Omental fat pad (tissue), 3 donors: ENCODE measurements at regions not wholly inside any gene's neighbourhood (a gene's known extent, or its start where the extent isn't known, plus 50 kb on each side); places are given as distances from the start of the nearest gene placed in this dataset.

ENCODE experiments used
- ATAC-seq: fragments of 150-250 bp; one replicate; pipeline ENCODE4 v1.9.1; 2016; ENCODE audit warnings: mild to moderate bottlenecking, moderate library complexity; ENCODE audit not compliant: low FRiP score
- DNase-seq: peaks from one replicate; pipeline ENCODE4 v3.0.0-alpha.2; 2019; ENCODE audit warnings: low spot score
- CTCF ChIP-seq, 3 donors: fragments of 450-650 bp; IDR thresholded peaks; one replicate each; pipeline ENCODE4 v1.5.1; 2016 to 2017; ENCODE audit warnings: antibody characterized with exemption in 3 of 3, mild to moderate bottlenecking in 3 of 3, moderate library complexity in 2 of 3

GRCh38 chr6:169906004-169906687, 154.7 kb downstream of the ERMARD start:
- ATAC-seq (no peak), DNase-seq (no peak)
- TF ChIP-seq CTCF (IDR thresholded peaks at IDR 0.05), result no peak

GRCh38 chr6:169905041-169905807, 153.8 kb downstream of the ERMARD start:
- ATAC-seq, result peak; percentile 63
- no peak for DNase-seq
- TF ChIP-seq CTCF (IDR thresholded peaks at IDR 0.05), result no peak

DNA sequence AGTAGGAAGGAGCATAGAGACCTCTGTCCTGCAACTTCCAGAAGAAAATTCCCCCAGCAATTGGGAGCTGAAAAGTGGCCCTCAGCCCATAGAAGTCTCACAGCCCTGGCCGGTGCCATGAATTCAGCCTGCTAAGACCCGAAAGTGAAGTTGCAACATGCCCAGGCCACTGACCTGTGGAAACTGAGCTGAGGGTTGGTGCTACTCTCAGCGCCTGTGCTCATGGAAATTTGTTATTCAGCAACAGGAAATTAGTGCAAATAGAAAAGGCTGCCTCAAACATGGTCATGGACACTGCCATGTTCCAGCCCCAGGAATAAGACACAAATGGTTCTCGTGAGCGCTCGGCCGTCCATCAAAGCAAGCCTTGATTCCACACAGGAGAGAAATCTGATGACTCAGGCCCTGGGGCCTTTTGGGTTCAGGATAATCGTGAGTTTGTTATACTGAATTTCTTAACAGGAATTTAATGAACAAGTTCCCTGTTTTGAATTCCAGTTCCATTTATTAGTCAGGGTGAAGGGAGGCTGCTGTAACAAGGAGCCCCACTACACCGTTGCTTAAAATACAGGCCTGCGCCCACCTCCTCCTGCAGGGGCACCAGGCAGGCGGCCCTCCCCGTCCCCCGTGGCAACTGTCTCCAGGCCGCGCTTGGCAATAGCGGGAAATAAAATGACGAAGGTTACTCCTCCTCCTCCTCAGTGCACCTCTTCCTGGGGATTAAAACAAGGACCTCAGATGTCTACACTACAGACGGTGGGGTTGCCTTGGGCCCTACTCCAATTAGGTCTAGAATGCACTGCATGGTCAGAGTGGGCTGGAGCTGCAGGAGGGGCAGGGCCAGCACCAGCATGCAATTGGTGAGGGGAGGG, 152.9 kb downstream of the ERMARD start:
- ATAC-seq (no peak), DNase-seq (no peak)

DNA sequence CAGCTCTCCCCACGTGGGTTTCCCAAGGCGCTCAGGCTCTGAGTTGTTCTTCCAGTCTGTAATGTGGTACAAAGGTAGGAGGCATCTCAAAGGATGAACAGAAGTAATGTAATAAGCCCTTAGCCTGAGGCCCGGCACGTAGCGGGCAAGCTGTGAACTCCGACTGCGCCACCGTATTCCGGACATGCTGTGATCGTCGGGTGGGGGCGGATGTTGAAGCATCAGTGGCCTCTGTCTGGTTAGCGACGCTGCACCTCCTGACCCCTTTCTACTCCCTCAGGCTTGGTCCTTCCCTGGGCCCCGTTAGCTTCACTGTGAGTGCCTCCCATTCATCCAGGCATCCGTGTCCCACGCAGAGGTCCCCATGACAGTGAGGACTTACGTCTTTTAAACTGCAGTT, 151.7 kb downstream of the ERMARD start:
- DNase-seq (no peak), ATAC-seq (no peak)
- no peak for TF ChIP-seq CTCF (IDR thresholded peaks at IDR 0.05)

More for the DNA sequence above, 152.9 kb downstream of the ERMARD start:
- TF ChIP-seq CTCF (IDR thresholded peaks at IDR 0.05), result no peak

DNA sequence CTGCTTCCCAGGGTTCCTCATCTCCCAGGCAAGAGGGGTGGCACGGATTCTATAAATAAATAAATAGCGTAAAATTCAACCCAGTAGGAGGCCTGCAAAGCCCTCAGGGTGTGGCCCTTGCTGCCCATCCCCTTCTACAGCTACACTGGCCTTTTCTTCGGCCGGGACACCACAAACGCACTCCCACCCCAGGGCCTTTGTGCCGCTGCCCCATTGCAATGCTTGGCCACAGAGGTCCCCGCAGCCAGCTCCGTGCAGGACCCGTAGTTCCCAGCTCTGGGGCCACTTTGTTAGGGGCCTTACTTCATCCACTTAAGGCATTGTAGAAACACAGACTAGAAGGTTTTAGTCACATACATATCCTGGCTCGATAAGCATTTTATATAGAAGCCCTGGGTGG, 151.2 kb downstream of the ERMARD start:
- DNase-seq (no peak), ATAC-seq (no peak)
- TF ChIP-seq CTCF (IDR thresholded peaks at IDR 0.05), result no peak

DNA sequence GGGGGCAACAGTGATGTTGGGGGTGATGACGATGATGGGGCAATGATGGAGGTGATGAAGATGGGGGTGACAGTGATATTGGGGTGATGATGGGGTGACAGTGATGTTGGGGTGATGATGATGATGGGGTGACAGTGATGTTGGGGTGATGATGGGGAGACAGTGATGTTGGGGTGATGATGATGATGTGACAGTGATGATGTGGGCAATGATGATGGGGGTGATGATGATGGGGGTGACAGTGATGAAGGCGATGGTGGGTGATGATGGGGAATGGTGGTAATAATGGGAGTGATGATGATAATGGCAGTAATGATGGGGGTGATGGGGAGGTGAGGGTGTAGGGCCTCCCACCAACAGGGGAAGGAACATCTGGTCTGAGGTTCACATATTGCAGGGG, 150.6 kb downstream of the ERMARD start:
- DNase-seq (no peak), ATAC-seq (no peak)
- no peak for TF ChIP-seq CTCF (IDR thresholded peaks at IDR 0.05)
